Loucy (cell line): ENCODE measurements at regions not wholly inside any gene's neighbourhood (a gene's known extent, or its start where the extent isn't known, plus 50 kb on each side); places are given as distances from the start of the nearest gene placed in this dataset.

Experiments
- H2AFZ ChIP-seq: fragments of 200-600 bp; sonication (generic); 2 replicates; pipeline ENCODE4 v1.6.0; 2016; ENCODE audit warnings: antibody characterized with exemption, mild to moderate bottlenecking, low read length, moderate library complexity
- H3F3A ChIP-seq: fragments of 200-600 bp; 2 replicates; pipeline ENCODE4 v1.6.0; 2016; ENCODE audit warnings: antibody characterized with exemption, low read depth, mild to moderate bottlenecking
- H3K27me3 ChIP-seq: fragments of 200-600 bp; sonication (generic); 2 replicates; pipeline ENCODE4 v1.6.1; 2014; ENCODE audit warnings: low read length, mild to moderate bottlenecking; ENCODE audit not compliant: insufficient read depth, poor library complexity, severe bottlenecking
- H3K36me3 ChIP-seq: fragments of 200-600 bp; sonication (generic); 2 replicates; pipeline ENCODE4 v1.6.1; 2016; ENCODE audit warnings: low read length; ENCODE audit not compliant: insufficient read depth
- H3K4me1 ChIP-seq: fragments of 200-600 bp; sonication (generic); 2 replicates; pipeline ENCODE4 v1.5.1; 2014; ENCODE audit warnings: low read length, mild to moderate bottlenecking; ENCODE audit not compliant: insufficient read depth, poor library complexity, severe bottlenecking
- H3K4me2 ChIP-seq: fragments of 200-600 bp; sonication (generic); 2 replicates; pipeline ENCODE4 v1.6.0; 2014; ENCODE audit warnings: antibody characterized with exemption, low read length, low read depth, mild to moderate bottlenecking; ENCODE audit not compliant: poor library complexity, severe bottlenecking
- H3K4me3 ChIP-seq: fragments of 200-600 bp; sonication (generic); 2 replicates; pipeline ENCODE4 v1.5.1; 2014; ENCODE audit warnings: low read length, mild to moderate bottlenecking, mixed read lengths; ENCODE audit not compliant: poor library complexity, severe bottlenecking
- H3K79me2 ChIP-seq: fragments of 200-600 bp; sonication (generic); 2 replicates; pipeline ENCODE4 v1.6.1; 2014; ENCODE audit warnings: low read length; ENCODE audit not compliant: insufficient read depth
- H3K9ac ChIP-seq: fragments of 200-600 bp; sonication (generic); 2 replicates; pipeline ENCODE4 v1.6.0; 2014; ENCODE audit warnings: mild to moderate bottlenecking, low read depth, low read length, moderate library complexity; ENCODE audit not compliant: poor library complexity, severe bottlenecking
- H3K9me2 ChIP-seq: fragments of 200-600 bp; sonication (generic); replicated peaks from 2 replicates; pipeline ENCODE4 v1.6.1; 2016; ENCODE audit warnings: low read depth, low read length, mixed read lengths
- H3K9me3 ChIP-seq: fragments of 200-600 bp; sonication (generic); 2 replicates; pipeline ENCODE4 v1.6.1; 2014; ENCODE audit warnings: mild to moderate bottlenecking, antibody characterized with exemption, low read length, low read depth; ENCODE audit not compliant: insufficient read depth
- H4K20me1 ChIP-seq: fragments of 200-600 bp; sonication (generic); 2 replicates; pipeline ENCODE4 v1.6.0; 2014; ENCODE audit warnings: antibody characterized with exemption, low read length, mild to moderate bottlenecking; ENCODE audit not compliant: insufficient read depth, poor library complexity, severe bottlenecking
- EZH2phosphoT487 ChIP-seq: fragments of 200-600 bp; IDR thresholded peaks from 2 replicates; pipeline ENCODE4 v1.6.1; 2018; ENCODE audit warnings: antibody characterized with exemption, mild to moderate bottlenecking, moderate library complexity, borderline replicate concordance
- TF ChIP-seq, protein P1 (sequence below): fragments of 200-600 bp; sonication (generic); conservative IDR thresholded peaks from 2 replicates; pipeline ENCODE4 v1.5.1; 2014; ENCODE audit warnings: mild to moderate bottlenecking, antibody characterized with exemption, low read length

DNA sequence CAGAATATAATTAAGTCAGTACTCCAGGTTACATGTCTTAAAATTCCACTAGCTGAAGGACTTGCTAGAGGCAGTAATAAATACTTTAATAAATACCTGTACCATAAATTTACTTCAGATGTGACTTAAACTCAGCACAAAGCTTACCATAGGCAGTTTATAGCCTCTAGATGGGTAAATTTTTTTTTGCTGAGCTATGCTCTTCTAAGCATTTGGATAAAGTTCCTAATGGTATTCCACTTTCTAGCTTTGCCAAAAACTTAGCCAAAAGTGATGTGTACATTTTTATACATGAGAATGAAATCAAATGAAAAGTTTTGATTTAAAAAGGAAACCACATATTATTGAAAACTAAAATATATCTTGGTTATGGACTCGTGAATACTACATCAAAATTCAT is 63.7 kb upstream of the DHX40 start:
- Histone ChIP-seq H3K36me3 (no peaks in the 10 kb centered on the region), H2AFZ (no peak overlapping the region), H3K4me1 (peaks cover 15% of the 10 kb centered on the region), H3K4me2 (no peak overlapping the region), H3K9me2 (no peaks in the 10 kb centered on the region), H3K9me3 (no peaks in the 10 kb centered on the region), H4K20me1 (no peaks in the 10 kb centered on the region), H3K79me2 (no peaks in the 10 kb centered on the region), H3F3A (no peaks in the 10 kb centered on the region), H3K4me3 (no peak overlapping the region), H3K27me3 (no peaks in the 10 kb centered on the region), H3K9ac (no peak overlapping the region)
- TF ChIP-seq, protein P1, sequence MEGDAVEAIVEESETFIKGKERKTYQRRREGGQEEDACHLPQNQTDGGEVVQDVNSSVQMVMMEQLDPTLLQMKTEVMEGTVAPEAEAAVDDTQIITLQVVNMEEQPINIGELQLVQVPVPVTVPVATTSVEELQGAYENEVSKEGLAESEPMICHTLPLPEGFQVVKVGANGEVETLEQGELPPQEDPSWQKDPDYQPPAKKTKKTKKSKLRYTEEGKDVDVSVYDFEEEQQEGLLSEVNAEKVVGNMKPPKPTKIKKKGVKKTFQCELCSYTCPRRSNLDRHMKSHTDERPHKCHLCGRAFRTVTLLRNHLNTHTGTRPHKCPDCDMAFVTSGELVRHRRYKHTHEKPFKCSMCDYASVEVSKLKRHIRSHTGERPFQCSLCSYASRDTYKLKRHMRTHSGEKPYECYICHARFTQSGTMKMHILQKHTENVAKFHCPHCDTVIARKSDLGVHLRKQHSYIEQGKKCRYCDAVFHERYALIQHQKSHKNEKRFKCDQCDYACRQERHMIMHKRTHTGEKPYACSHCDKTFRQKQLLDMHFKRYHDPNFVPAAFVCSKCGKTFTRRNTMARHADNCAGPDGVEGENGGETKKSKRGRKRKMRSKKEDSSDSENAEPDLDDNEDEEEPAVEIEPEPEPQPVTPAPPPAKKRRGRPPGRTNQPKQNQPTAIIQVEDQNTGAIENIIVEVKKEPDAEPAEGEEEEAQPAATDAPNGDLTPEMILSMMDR: no peak
- no peak for TF ChIP-seq EZH2phosphoT487

DNA sequence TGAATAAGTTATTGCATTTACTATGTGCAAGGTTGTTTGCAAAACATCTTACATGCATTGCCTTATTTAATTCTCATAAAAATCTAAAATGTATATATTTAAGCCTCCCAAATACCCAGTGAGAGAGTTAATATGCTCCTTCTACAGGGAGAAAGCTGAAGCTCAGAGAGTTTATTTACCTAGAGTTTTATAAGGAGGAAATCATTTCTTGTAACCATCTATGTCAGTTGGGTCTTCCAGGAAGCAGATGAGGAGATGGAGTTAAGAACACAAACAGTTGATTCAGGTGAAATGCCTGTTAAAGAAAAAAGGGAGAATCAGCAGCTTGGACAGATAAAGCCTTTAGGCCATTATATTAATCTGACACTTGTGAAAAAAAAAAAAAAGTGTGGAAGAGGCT is 62.6 kb upstream of the DHX40 start:
- H3K36me3 ChIP-seq: no peaks in the 10 kb centered on the region
- 0 out of 2 replicates have a peak overlapping the region, but pooled peaks have one; percentile 7 for H2AFZ ChIP-seq
- no peak overlapping the region for H3K9ac ChIP-seq
- no peaks in the 10 kb centered on the region for H3K9me3 ChIP-seq
- peaks cover 15% of the 10 kb centered on the region for H3K4me1 ChIP-seq
- no peak overlapping the region for H3K4me3 ChIP-seq
- H3K9me2 ChIP-seq: no peaks in the 10 kb centered on the region
- no peaks in the 10 kb centered on the region for H4K20me1 ChIP-seq
- no peaks in the 10 kb centered on the region for H3F3A ChIP-seq
- no peak for TF ChIP-seq EZH2phosphoT487
- TF ChIP-seq, protein P1: no peak
- H3K4me2 ChIP-seq: peak overlapping the region; percentile 17
- H3K27me3 ChIP-seq: no peaks in the 10 kb centered on the region
- no peaks in the 10 kb centered on the region for H3K79me2 ChIP-seq

- Histone ChIP-seq H3K9me3 (no peaks in the 10 kb centered on the region), H2AFZ (peak overlapping the region; percentile 34; the same call in 1 of the 2 replicates), H3K27me3 (no peaks in the 10 kb centered on the region), H3K9me2 (no peaks in the 10 kb centered on the region), H3K4me1 (peaks cover 15% of the 10 kb centered on the region), H3F3A (no peaks in the 10 kb centered on the region), H3K79me2 (no peaks in the 10 kb centered on the region), H3K36me3 (no peaks in the 10 kb centered on the region), H3K4me3 (no peak overlapping the region), H4K20me1 (no peaks in the 10 kb centered on the region), H3K9ac (no peak overlapping the region), H3K4me2 (peak overlapping the region; percentile 17)
- TF ChIP-seq, protein P1: no peak
- no peak for TF ChIP-seq EZH2phosphoT487
Observed at GRCh38 chr17:59503500-59503899, 61.9 kb upstream of the DHX40 start.
